ENCODE measurements at regions not wholly inside any gene's neighbourhood (a gene's known extent, or its start where the extent isn't known, plus 50 kb on each side); places are given as distances from the start of the nearest gene placed in this dataset.

GRCh38 chr6:43939281-43940070 is 169.5 kb downstream of the VEGFA start:
- no peaks in the 10 kb centered on the region for H3K9me2 ChIP-seq (ENCODE audit: insufficient read depth)
- no peaks in the 10 kb centered on the region for H3K27me3 ChIP-seq (ENCODE audit: insufficient read depth, low read length)
- intact Hi-C loops (cut with micrococcal nuclease) = no loop called here
- H3K79me2 ChIP-seq (ENCODE audit: insufficient read depth, low read length) = no peaks in the 10 kb centered on the region
- H3K4me1 ChIP-seq (ENCODE audit: control insufficient read depth in 1 of 2, insufficient read depth in 2 of 2, low read length in 2 of 2) = peaks cover 0 to 7% of the 10 kb centered on the region in 2 experiments; a peak in 1 of 4 replicates
- ATAC-seq = no peak
- no peaks in the 10 kb centered on the region for H4K20me1 ChIP-seq (ENCODE audit: insufficient read depth)
- no peak for DNase-seq (ENCODE audit: low read depth, low spot score)
- H3K4me2 ChIP-seq (ENCODE audit: low read length) = no peak overlapping the region
- POLR2A ChIA-PET = no interaction called here
- RAD21 ChIA-PET (ENCODE audit: low non-redundant PET in 1 of 2, low total read pairs in 2 of 2, uncharacterized antibody in 2 of 2, unreplicated experiment in 2 of 2) = no interaction called here
- no peak overlapping the region for H3K9ac ChIP-seq (ENCODE audit: low read length)
- no peak overlapping the region for H3K4me3 ChIP-seq (replicated peaks in 1 of 2; ENCODE audit: low read depth in 1 of 2, low read length in 2 of 2)
- BruUV-seq (replicated peaks) = no TSS peak
- H3K36me3 ChIP-seq (ENCODE audit: control insufficient read depth in 1 of 2, insufficient read depth in 2 of 2, low read length in 2 of 2) = no peaks in the 10 kb centered on the region
- no peak overlapping the region for H2AFZ ChIP-seq (ENCODE audit: low read depth, low read length, poor library complexity, severe bottlenecking)
- H3K27ac ChIP-seq (ENCODE audit: low read depth, low read length) = no peak overlapping the region
- no peak for TF ChIP-seq CEBPB (IDR thresholded peaks at IDR 0.05; ENCODE audit: low read depth)
- TF ChIP-seq ATF3 (IDR thresholded peaks at IDR 0.05) = no peak
- TF ChIP-seq, protein P1, sequence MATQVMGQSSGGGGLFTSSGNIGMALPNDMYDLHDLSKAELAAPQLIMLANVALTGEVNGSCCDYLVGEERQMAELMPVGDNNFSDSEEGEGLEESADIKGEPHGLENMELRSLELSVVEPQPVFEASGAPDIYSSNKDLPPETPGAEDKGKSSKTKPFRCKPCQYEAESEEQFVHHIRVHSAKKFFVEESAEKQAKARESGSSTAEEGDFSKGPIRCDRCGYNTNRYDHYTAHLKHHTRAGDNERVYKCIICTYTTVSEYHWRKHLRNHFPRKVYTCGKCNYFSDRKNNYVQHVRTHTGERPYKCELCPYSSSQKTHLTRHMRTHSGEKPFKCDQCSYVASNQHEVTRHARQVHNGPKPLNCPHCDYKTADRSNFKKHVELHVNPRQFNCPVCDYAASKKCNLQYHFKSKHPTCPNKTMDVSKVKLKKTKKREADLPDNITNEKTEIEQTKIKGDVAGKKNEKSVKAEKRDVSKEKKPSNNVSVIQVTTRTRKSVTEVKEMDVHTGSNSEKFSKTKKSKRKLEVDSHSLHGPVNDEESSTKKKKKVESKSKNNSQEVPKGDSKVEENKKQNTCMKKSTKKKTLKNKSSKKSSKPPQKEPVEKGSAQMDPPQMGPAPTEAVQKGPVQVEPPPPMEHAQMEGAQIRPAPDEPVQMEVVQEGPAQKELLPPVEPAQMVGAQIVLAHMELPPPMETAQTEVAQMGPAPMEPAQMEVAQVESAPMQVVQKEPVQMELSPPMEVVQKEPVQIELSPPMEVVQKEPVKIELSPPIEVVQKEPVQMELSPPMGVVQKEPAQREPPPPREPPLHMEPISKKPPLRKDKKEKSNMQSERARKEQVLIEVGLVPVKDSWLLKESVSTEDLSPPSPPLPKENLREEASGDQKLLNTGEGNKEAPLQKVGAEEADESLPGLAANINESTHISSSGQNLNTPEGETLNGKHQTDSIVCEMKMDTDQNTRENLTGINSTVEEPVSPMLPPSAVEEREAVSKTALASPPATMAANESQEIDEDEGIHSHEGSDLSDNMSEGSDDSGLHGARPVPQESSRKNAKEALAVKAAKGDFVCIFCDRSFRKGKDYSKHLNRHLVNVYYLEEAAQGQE (IDR thresholded peaks at IDR 0.05; ENCODE audit: low read depth) = no peak
- no peak for TF ChIP-seq MAX (IDR thresholded peaks at IDR 0.05)
- no peak for TF ChIP-seq CTCF (IDR thresholded peaks at IDR 0.05 in 2 of 3, conservative IDR thresholded peaks at IDR 0.05 in 1 of 3; ENCODE audit: borderline replicate concordance in 1 of 3, insufficient read depth in 1 of 3, low read depth in 2 of 3, low read length in 2 of 3)
- TF ChIP-seq, protein P2, sequence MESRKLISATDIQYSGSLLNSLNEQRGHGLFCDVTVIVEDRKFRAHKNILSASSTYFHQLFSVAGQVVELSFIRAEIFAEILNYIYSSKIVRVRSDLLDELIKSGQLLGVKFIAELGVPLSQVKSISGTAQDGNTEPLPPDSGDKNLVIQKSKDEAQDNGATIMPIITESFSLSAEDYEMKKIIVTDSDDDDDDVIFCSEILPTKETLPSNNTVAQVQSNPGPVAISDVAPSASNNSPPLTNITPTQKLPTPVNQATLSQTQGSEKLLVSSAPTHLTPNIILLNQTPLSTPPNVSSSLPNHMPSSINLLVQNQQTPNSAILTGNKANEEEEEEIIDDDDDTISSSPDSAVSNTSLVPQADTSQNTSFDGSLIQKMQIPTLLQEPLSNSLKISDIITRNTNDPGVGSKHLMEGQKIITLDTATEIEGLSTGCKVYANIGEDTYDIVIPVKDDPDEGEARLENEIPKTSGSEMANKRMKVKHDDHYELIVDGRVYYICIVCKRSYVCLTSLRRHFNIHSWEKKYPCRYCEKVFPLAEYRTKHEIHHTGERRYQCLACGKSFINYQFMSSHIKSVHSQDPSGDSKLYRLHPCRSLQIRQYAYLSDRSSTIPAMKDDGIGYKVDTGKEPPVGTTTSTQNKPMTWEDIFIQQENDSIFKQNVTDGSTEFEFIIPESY (IDR thresholded peaks at IDR 0.05; ENCODE audit: extremely low read depth, insufficient replicate concordance, low read length) = no peak
- no peak for TF ChIP-seq SIN3A (IDR thresholded peaks at IDR 0.05; ENCODE audit: low read depth)
- TF ChIP-seq ZFX (IDR thresholded peaks at IDR 0.05) = no peak
- TF ChIP-seq EZH2 (IDR thresholded peaks at IDR 0.05) = no peak
- no peak for TF ChIP-seq JUND (IDR thresholded peaks at IDR 0.05)
- no peak for TF ChIP-seq CBX3 (IDR thresholded peaks at IDR 0.05; ENCODE audit: low read depth)
- TF ChIP-seq RAD21 (IDR thresholded peaks at IDR 0.05; ENCODE audit: low read depth) = no peak
- TF ChIP-seq SP1 (IDR thresholded peaks at IDR 0.05; ENCODE audit: low read depth) = no peak
- TF ChIP-seq FOSL1 (IDR thresholded peaks at IDR 0.05; ENCODE audit: low read depth) = no peak
- H3K9me3 ChIP-seq (ENCODE audit: control insufficient read depth in 1 of 2, insufficient read depth in 1 of 2, low read depth in 1 of 2, low read length in 2 of 2) = no peaks in the 10 kb centered on the region
- CTCF ChIA-PET = no interaction called here

All from HCT116 (cell line).